Mesenchymal stem cell (in vitro differentiated cells and primary cell): ENCODE measurements at regions not wholly inside any gene's neighbourhood (a gene's known extent, or its start where the extent isn't known, plus 50 kb on each side); places are given as distances from the start of the nearest gene placed in this dataset.

ENCODE experiments used
- DNase-seq: peaks from one replicate; pipeline ENCODE4 v3.0.0-alpha.2; 2013
- H2AFZ ChIP-seq: one replicate; pipeline ENCODE4 v1.6.1; 2013; ENCODE audit warnings: low read depth, mild to moderate bottlenecking, control low read depth, inconsistent platforms, low read length, moderate library complexity
- H2AK5ac ChIP-seq: 2 replicates; pipeline ENCODE4 v1.6.1; 2013; ENCODE audit warnings: low read length, moderate library complexity, mild to moderate bottlenecking, inconsistent platforms; ENCODE audit not compliant: severe bottlenecking
- H2BK120ac ChIP-seq: one replicate; pipeline ENCODE4 v1.6.1; 2013; ENCODE audit warnings: low read depth, mild to moderate bottlenecking, inconsistent platforms, low read length, moderate library complexity
- H2BK12ac ChIP-seq, 2 experiments: one replicate each; pipeline ENCODE4 v1.6.1; 2013; ENCODE audit warnings: inconsistent platforms in 2 of 2, low read length in 2 of 2, mild to moderate bottlenecking in 2 of 2, moderate library complexity in 2 of 2, control low read depth in 1 of 2
- H2BK15ac ChIP-seq: one replicate; pipeline ENCODE4 v1.6.1; 2013; ENCODE audit warnings: mild to moderate bottlenecking, low read depth, inconsistent platforms; ENCODE audit not compliant: poor library complexity, severe bottlenecking
- H2BK5ac ChIP-seq: 2 replicates; pipeline ENCODE4 v1.6.1; 2013; ENCODE audit warnings: low read depth, mild to moderate bottlenecking, low read length, control low read depth, inconsistent platforms; ENCODE audit not compliant: poor library complexity, severe bottlenecking
- H3K14ac ChIP-seq, 2 experiments: one replicate each; pipeline ENCODE4 v1.6.1; 2013; ENCODE audit warnings: inconsistent platforms in 2 of 2, low read length in 2 of 2, control low read depth in 1 of 2, mild to moderate bottlenecking in 1 of 2, moderate library complexity in 1 of 2
- H3K18ac ChIP-seq, 2 experiments: one replicate each; pipeline ENCODE4 v1.6.1; 2013; ENCODE audit warnings: inconsistent platforms in 2 of 2, low read length in 2 of 2, control low read depth in 1 of 2, low read depth in 1 of 2, mild to moderate bottlenecking in 1 of 2
- H3K23ac ChIP-seq, 2 experiments: one replicate each; pipeline ENCODE4 v1.6.1; 2013; ENCODE audit warnings: inconsistent platforms in 2 of 2, low read length in 2 of 2, mild to moderate bottlenecking in 2 of 2, moderate library complexity in 2 of 2, control low read depth in 1 of 2
- H3K27ac ChIP-seq: 2 replicates; pipeline ENCODE4 v1.5.1; 2013; ENCODE audit warnings: mild to moderate bottlenecking, moderate library complexity, low read length, control low read depth, inconsistent platforms; ENCODE audit not compliant: poor library complexity, severe bottlenecking
- H3K27me3 ChIP-seq, 2 experiments: 2 replicates each; pipeline versions ENCODE4 v1.6.1 to v1.7.0; 2013; ENCODE audit warnings: low read length in 2 of 2, mild to moderate bottlenecking in 2 of 2, moderate library complexity in 2 of 2, control low read depth in 1 of 2, inconsistent platforms in 1 of 2; ENCODE audit not compliant: control insufficient read depth in 1 of 2, insufficient read depth in 1 of 2
- H3K36me3 ChIP-seq, 2 experiments: 2 replicates each; pipeline versions ENCODE4 v1.6.1 to v1.7.0; 2013; ENCODE audit warnings: low read length in 2 of 2, control low read depth in 1 of 2, inconsistent platforms in 1 of 2, low read depth in 1 of 2, mild to moderate bottlenecking in 1 of 2; ENCODE audit not compliant: insufficient read depth in 2 of 2, control insufficient read depth in 1 of 2
- H3K4ac ChIP-seq, 2 experiments: one replicate each; pipeline ENCODE4 v1.6.1; 2013; ENCODE audit warnings: inconsistent platforms in 2 of 2, low read length in 2 of 2, mild to moderate bottlenecking in 2 of 2, moderate library complexity in 2 of 2, control low read depth in 1 of 2, low read depth in 1 of 2
- H3K4me1 ChIP-seq: 2 replicates; pipeline ENCODE4 v1.6.1; 2013; ENCODE audit warnings: low read depth, low read length, control low read depth; ENCODE audit not compliant: control insufficient read depth, insufficient read depth
- H3K4me2 ChIP-seq: 2 replicates; pipeline ENCODE4 v1.6.1; 2013; ENCODE audit warnings: low read length, mild to moderate bottlenecking, inconsistent platforms; ENCODE audit not compliant: poor library complexity, severe bottlenecking
- H3K4me3 ChIP-seq, 2 experiments: 2 replicates each; pipeline versions ENCODE4 v1.5.1 to v1.7.0; 2013; ENCODE audit warnings: low read length in 2 of 2, mild to moderate bottlenecking in 2 of 2, control low read depth in 1 of 2, low read depth in 1 of 2; ENCODE audit not compliant: insufficient read depth in 1 of 2
- H3K79me1 ChIP-seq: replicated peaks from 2 replicates; pipeline ENCODE4 v1.6.1; 2013; ENCODE audit warnings: mild to moderate bottlenecking, control low read depth, low read length, inconsistent platforms; ENCODE audit not compliant: poor library complexity, severe bottlenecking
- H3K9ac ChIP-seq: 2 replicates; pipeline ENCODE4 v1.7.0; 2013; ENCODE audit warnings: mild to moderate bottlenecking, low read length, moderate library complexity
- H3K9me3 ChIP-seq: 2 replicates; pipeline ENCODE4 v1.7.0; 2013; ENCODE audit warnings: mild to moderate bottlenecking, low read length; ENCODE audit not compliant: control insufficient read depth
- H4K8ac ChIP-seq: one replicate; pipeline ENCODE4 v1.6.1; 2013; ENCODE audit warnings: inconsistent platforms, mild to moderate bottlenecking, low read length, moderate library complexity
- H4K91ac ChIP-seq: one replicate; pipeline ENCODE4 v1.6.1; 2013; ENCODE audit warnings: mild to moderate bottlenecking, low read length, inconsistent platforms

DNA sequence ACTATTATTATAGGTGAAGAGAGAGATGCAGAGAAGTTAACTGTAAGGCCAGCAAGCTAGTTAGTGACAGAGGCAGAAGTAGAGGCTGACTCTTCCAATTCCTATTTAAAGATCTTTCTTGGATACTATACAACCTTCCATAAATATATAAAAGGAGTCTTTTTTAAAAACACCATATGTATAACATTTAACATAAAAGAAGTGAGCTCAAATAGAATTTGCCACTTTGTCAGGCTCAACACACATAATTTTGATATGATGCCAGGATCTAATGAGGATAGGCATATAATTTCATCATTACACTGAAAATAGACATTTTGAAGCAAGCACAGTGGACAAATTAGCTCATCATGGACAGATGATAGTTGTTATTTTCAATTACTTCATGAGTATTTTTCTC is 64.1 kb upstream of the MPPED2 start:
- no peak overlapping the region for H2BK15ac ChIP-seq
- H2BK12ac ChIP-seq = no peak overlapping the region
- no peak overlapping the region for H4K8ac ChIP-seq
- no peaks in the 10 kb centered on the region for H3K79me1 ChIP-seq
- no peaks in the 10 kb centered on the region for H3K9me3 ChIP-seq
- no peak overlapping the region for H3K27ac ChIP-seq
- H3K4me2 ChIP-seq = no peak overlapping the region
- no peak overlapping the region for H3K9ac ChIP-seq
- H2BK120ac ChIP-seq = no peak overlapping the region
- H2BK5ac ChIP-seq = no peak overlapping the region
- H3K27me3 ChIP-seq = no peaks in the 10 kb centered on the region
- no peak overlapping the region for H3K14ac ChIP-seq
- no peak overlapping the region for H3K4ac ChIP-seq
- no peak overlapping the region for H3K23ac ChIP-seq
- no peak for DNase-seq
- no peak overlapping the region for H4K91ac ChIP-seq
- H2AK5ac ChIP-seq = no peak overlapping the region
- H3K4me3 ChIP-seq = no peak overlapping the region
- H2AFZ ChIP-seq = no peak overlapping the region
- H3K4me1 ChIP-seq = no peaks in the 10 kb centered on the region
- H3K36me3 ChIP-seq = no peaks in the 10 kb centered on the region
- no peak overlapping the region for H3K18ac ChIP-seq
